Breast epithelium (tissue), 3 donors: ENCODE measurements at regions not wholly inside any gene's neighbourhood (a gene's known extent, or its start where the extent isn't known, plus 50 kb on each side); places are given as distances from the start of the nearest gene placed in this dataset.

Experiments used
- POLR2A ChIP-seq: fragments of 450-650 bp; IDR thresholded peaks from one replicate; pipeline ENCODE4 v1.6.1; 2016; ENCODE audit warnings: antibody characterized with exemption, mild to moderate bottlenecking, moderate library complexity
- POLR2AphosphoS5 ChIP-seq, 3 donors: sonication (generic); formaldehyde crosslinking; IDR thresholded peaks; one replicate each; pipeline ENCODE4 v1.6.1; 2017; ENCODE audit warnings: antibody characterized with exemption in 3 of 3
- TF ChIP-seq, protein P1 (sequence below), 3 donors: fragments of 450-650 bp; IDR thresholded peaks; one replicate each; pipeline ENCODE4 v1.5.1; 2016 to 2017; ENCODE audit warnings: antibody characterized with exemption in 3 of 3, mild to moderate bottlenecking in 3 of 3, moderate library complexity in 3 of 3

- TF ChIP-seq POLR2AphosphoS5 (IDR thresholded peaks at IDR 0.05) = no peak
- no peak for TF ChIP-seq POLR2A
- TF ChIP-seq, protein P1, sequence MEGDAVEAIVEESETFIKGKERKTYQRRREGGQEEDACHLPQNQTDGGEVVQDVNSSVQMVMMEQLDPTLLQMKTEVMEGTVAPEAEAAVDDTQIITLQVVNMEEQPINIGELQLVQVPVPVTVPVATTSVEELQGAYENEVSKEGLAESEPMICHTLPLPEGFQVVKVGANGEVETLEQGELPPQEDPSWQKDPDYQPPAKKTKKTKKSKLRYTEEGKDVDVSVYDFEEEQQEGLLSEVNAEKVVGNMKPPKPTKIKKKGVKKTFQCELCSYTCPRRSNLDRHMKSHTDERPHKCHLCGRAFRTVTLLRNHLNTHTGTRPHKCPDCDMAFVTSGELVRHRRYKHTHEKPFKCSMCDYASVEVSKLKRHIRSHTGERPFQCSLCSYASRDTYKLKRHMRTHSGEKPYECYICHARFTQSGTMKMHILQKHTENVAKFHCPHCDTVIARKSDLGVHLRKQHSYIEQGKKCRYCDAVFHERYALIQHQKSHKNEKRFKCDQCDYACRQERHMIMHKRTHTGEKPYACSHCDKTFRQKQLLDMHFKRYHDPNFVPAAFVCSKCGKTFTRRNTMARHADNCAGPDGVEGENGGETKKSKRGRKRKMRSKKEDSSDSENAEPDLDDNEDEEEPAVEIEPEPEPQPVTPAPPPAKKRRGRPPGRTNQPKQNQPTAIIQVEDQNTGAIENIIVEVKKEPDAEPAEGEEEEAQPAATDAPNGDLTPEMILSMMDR (IDR thresholded peaks at IDR 0.05) = no peak
These were observed 348.5 kb downstream of the CXCL12 start for GRCh38 chr10:44036425-44036824.
